NCI-H2081 (cell line): ENCODE measurements at regions not wholly inside any gene's neighbourhood (a gene's known extent, or its start where the extent isn't known, plus 50 kb on each side); places are given as distances from the start of the nearest gene placed in this dataset.
"Not testable (repeated sequence)": the region's sequence is repeated elsewhere in the genome, so short reads cannot be mapped to it uniquely, and the experiment has no call there.

Experiments used
- DNase-seq, 2 experiments: peaks; one replicate each; lab custom pipeline; 2025; lab: John Stamatoyannopoulos, UW

GRCh38 chr6:6978731-6979130, 129.0 kb upstream of the RREB1 start:
- no peak for DNase-seq

GRCh38 chr6:6980999-6981597, 126.7 kb upstream of the RREB1 start:
- DNase-seq, result no peak

GRCh38 chr6:6981681-6982322, 126.0 kb upstream of the RREB1 start:
- DNase-seq, result no peak

GRCh38 chr6:6982663-6983062, 125.1 kb upstream of the RREB1 start:
- no peak for DNase-seq

DNA sequence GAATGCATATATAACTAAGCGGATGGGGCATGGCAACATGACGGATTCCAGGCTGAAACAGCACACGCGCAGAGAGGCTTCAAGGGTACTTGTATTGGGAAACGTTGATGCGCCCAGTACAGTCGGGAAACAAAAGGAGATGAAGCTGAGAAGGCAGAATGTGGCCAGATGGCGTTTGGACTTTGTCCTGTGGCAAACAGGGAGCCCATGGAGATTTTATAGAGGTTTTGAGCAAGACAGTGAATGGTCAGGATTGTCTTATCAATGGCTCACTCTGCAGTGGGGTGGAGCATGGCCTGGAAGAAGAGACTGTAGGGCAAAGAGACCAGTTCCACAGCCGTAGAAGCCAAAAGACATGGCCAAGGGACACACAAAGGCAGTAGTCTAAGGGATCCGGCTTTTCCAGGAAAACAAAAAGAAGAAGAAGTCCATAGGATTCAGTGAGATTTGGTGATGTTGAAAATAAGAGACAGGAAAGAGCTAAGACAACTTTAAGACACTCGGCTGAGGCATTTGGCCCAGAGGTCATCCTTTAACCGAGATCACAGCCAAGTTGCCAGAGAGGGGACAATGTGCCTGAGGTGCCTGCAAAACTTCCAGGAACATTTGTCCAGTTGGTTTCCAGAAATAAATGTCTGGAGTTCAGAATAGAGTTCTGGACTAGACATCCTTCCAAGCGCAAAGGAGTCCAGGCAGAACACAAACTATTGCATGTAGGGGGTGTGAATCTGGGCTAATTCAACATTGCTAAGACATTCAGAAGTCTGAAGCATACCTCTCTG, 123.0 kb upstream of the RREB1 start:
- no peak for DNase-seq

GRCh38 chr6:6986344-6986743, 121.4 kb upstream of the RREB1 start:
- DNase-seq, result no peak

DNA sequence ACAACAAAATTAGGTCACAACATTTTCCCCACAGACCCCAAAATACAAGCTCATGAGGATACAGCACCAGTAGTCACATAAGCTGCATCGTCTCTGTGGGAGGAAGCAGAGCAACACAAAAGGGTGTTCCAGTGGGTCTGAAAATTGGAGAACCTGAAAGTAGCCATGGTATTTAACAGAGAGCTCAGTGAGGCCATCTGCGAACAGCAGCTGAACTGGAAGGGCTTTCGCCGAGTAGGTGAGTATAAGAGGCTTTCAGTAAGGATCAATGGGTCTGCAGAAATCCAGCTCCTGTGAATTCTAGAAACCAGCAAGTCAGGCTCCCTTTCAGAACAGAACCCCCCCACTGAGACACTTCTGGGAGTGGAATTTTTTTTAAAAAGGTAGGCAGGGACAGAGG, 120.0 kb upstream of the RREB1 start:
- no peak for DNase-seq

- not testable (repeated sequence) for DNase-seq
Measured at GRCh38 chr6:6990059-6990458, 117.7 kb upstream of the RREB1 start.

- no peak for DNase-seq
Measured at GRCh38 chr6:6993503-6994237, 114.1 kb upstream of the RREB1 start.

DNA sequence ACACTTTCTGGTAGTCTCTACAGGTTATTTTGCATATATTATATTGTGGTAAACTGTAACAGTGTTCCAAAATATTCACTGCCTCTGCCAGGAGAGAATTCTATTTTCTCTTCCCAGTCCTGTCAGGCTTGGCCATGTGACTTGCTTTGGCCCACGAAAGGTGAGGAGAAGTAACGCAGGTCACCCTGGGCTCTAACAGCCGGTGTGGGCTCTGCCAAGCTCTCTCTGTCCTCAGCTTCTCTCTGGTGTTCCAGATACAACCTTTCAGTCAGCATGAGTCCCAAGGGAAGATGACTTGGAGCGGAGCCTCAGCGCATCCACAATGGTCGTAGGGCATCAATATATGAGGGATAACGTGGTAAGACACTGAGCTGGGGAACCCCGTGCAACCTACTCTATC, 113.0 kb upstream of the RREB1 start:
- no peak for DNase-seq

DNA sequence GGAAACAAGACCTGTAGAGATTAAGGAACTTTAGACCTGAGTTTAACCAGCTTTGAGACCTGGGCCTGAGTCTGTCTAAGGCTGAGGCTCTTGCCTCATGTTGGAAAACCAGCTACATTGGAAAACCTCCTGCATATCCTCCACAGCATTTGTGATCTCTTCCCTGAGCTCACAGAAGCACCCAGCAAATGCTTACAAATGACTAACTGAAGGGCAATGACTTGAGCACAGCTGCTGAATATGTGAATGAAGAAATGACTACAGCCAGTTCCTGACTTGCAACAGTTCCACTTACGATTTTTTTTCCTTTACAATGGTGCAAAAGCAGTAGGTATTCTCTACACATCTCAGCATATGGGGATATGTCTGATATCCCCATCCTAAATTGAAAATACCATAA, 112.4 kb upstream of the RREB1 start:
- DNase-seq, result no peak

GRCh38 chr6:6996124-6996523, 111.6 kb upstream of the RREB1 start:
- no peak for DNase-seq

- no peak for DNase-seq
Measured at GRCh38 chr6:6997263-6998193, 110.2 kb upstream of the RREB1 start.

GRCh38 chr6:6998194-6998569, 109.6 kb upstream of the RREB1 start:
- no peak for DNase-seq

- DNase-seq, result no peak
Measured at GRCh38 chr6:7000825-7001777, 106.7 kb upstream of the RREB1 start.

GRCh38 chr6:7003041-7003440, 104.7 kb upstream of the RREB1 start:
- no peak for DNase-seq

DNA sequence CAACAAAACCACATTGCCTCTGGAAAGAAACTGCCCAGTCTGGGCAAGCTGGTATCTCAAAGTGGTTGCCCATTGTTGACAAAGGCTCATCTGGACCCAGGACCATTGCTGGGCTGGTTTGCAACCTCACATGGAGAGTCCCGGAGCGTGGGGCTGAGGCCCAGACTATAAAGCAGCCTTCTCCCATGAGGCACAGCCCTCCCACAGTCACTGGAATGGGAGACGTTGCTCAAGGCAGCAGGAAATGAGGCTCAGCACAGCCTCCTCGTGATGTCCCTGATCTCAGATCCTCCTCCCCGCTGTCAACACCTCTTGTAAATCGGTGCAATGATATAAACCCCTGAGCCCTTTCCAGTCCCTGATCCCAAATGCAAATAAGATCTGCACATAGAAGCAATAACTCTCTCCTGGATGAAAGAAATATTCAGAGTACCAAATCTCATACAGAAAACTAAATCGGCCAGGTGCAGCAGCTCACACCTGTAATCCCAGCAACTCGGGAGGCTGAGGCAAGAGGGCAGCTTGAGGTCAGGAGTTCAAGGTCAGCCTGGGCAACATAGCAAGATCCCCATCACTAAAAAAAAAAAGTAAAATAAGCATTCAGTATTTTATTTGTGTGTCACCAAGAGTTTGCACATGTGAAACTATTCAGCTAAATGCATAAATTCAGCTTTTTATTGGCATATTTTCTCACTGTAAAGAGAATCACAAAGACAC, 103.0 kb upstream of the RREB1 start:
- DNase-seq, result no peak

GRCh38 chr6:7006515-7007191, 101.1 kb upstream of the RREB1 start:
- no peak for DNase-seq

DNA sequence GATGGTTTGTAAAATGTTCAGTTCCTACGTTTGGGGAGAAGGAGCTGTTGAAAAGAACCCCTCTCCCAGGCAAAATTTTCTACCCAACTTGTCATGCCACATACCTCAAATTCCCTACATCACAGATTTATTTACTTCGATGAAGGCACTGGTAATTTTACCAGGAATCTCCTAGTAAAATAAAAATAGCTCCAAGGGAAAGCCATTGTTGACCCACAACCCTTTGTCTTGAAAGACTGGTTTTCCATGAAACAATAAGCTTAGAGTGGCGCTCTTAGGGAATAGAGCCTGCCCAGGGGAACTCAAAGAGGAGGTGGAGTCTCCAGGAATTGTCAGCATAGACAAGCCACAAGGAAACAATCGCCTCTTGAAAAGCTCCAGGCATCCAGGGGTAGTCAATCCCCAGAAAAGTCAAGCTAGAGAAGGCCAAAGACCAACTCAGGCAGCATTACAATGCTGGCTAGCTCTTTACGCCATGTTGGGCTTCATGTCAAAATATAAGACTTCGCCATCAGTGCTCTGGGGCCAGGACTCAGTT, 99.2 kb upstream of the RREB1 start:
- DNase-seq, result no peak
